ENCODE measurements at regions not wholly inside any gene's neighbourhood (a gene's known extent, or its start where the extent isn't known, plus 50 kb on each side); places are given as distances from the start of the nearest gene placed in this dataset.

DNA sequence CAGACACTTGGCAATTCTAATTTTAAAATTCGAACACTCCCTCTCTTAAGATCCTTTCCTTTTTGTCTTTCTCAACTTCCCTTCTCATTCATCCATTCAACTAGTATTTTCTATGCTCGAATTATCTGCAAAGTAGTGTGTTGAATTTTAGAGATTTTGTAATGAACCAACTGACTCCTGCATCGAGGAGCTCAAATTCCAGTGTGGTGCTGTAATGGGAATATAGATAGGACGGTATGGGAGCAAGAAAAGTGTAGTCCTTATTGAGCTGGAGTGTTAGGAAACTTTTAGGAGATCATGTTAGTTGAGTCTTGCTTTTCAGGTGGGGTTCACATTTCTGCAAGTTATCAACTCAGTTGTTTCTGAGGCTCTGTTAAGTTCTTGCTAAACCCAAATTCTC lies 897.5 kb downstream of the TTLL7 start:
- Histone ChIP-seq H3K4me1 (ENCODE audit: insufficient read depth, low read length) (no peaks in the 10 kb centered on the region), H3K27me3 (ENCODE audit: insufficient read depth, low read length) (no peaks in the 10 kb centered on the region), H3K9me3 (ENCODE audit: low read depth, low read length) (no peaks in the 10 kb centered on the region)

DNA sequence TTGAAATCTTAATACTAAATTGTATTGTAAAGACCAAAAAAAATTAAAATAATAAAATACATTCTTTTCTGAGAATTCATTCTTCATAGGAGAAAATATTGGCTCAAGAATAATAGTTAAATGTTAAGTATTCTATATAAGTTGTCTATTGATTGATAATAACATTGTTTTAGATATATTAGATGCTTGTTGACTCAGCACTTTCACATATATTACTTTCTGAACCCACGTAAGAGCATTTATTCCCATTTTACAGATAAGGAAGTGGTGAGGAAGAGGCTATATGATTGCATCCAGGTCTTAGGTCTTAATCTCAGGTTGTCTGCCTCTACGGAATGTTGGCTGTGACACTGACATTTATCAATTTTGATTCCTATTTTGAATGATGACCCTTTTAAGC lies 898.8 kb downstream of the TTLL7 start:
- Histone ChIP-seq H3K4me3 (ENCODE audit: low read length) (no peak overlapping the region), H3K27me3 (ENCODE audit: insufficient read depth, low read length) (no peaks in the 10 kb centered on the region), H3K9me3 (ENCODE audit: low read depth, low read length) (no peaks in the 10 kb centered on the region), H3K4me1 (ENCODE audit: insufficient read depth, low read length) (no peaks in the 10 kb centered on the region)

More for the DNA sequence above, 897.5 kb downstream of the TTLL7 start:
- no peak overlapping the region for H3K4me3 ChIP-seq (ENCODE audit: low read length)

DNA sequence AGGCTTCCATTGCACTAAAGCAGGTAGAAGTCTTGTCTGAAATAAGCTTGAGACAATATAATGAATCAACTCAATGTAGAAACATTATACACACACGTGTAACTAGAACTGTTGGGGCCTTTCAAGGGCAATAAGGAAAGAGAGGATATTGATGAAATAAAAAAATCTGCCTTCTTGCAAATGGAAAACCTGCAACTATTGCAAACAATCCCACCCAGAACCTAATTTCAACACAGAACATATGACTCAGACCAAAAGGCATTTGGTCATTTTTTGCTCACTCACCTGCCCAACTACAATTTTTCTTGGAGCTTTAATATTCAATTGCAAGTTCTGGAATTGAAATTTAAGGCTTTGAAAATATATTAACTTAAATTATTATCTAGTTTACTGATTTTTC lies 900.1 kb downstream of the TTLL7 start:
- no peaks in the 10 kb centered on the region for H3K27me3 ChIP-seq (ENCODE audit: insufficient read depth, low read length)
- H3K4me1 ChIP-seq (ENCODE audit: insufficient read depth, low read length): no peaks in the 10 kb centered on the region
- no peak overlapping the region for H3K4me3 ChIP-seq (ENCODE audit: low read length)
- H3K9me3 ChIP-seq (ENCODE audit: low read depth, low read length): no peaks in the 10 kb centered on the region

DNA sequence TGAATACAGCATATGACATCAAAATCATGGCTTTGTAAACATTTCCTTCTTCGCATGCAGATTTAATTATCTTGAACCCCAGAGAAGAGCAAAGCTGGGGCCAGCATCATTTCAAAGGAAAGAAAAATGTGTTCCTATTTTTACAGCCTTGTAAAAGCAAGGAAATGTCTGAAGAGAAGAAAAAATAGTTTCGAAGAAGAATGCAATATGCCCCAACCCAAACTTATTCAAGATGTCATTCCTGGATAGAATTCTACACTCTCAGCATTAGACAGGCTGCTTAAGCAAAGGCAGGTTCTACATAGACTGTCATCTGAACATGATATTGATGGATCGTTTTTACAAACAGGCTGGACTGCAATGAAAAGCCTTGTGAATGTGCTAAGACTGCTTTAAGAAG lies 900.8 kb downstream of the TTLL7 start:
- no peaks in the 10 kb centered on the region for H3K9me3 ChIP-seq (ENCODE audit: low read depth, low read length)
- no peaks in the 10 kb centered on the region for H3K4me1 ChIP-seq (ENCODE audit: insufficient read depth, low read length)
- no peak overlapping the region for H3K4me3 ChIP-seq (ENCODE audit: low read length)
- H3K27me3 ChIP-seq (ENCODE audit: insufficient read depth, low read length): no peaks in the 10 kb centered on the region

DNA sequence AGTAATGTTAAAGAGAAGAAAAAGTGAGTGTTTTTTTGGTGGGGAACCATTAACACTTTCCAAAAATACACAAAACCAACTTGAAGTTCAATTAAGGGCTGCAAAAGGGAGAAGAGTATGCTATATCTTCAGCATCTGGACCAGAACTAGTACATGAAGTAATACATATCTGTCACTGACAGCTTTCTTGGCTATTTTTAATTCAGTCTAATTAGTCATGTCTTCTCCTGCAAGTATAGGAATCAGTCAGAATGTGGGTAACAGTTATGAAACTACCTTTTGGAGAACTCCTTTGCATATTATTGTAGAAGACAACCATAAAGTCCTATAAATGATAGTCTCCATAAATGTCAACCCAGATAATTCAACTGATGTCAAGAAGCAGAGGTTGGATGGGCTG lies 901.2 kb downstream of the TTLL7 start:
- Histone ChIP-seq H3K4me1 (ENCODE audit: insufficient read depth, low read length) (no peaks in the 10 kb centered on the region), H3K9me3 (ENCODE audit: low read depth, low read length) (no peaks in the 10 kb centered on the region), H3K4me3 (ENCODE audit: low read length) (no peak overlapping the region), H3K27me3 (ENCODE audit: insufficient read depth, low read length) (no peaks in the 10 kb centered on the region)

DNA sequence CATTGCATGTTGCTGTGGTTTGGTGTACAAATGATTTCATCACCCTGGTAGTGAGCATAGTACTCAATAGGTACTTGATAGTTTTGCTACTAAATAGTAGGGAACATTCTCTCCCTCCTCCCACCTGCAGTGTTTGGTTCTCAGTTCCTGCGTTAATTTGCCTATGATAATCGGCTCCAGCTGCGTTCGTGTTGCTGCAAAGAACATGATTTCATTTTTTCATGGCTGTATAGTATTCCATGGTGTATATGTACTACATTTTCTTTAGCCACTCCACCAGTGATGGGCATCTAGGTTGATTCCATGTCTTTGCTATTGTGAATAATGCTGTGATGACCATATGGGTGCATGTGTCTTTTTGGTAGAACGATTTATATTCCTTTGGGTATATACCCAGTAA lies 903.4 kb downstream of the TTLL7 start:
- H3K4me3 ChIP-seq (ENCODE audit: low read length): no peak overlapping the region
- H3K27me3 ChIP-seq (ENCODE audit: insufficient read depth, low read length): no peaks in the 10 kb centered on the region
- no peaks in the 10 kb centered on the region for H3K9me3 ChIP-seq (ENCODE audit: low read depth, low read length)
- H3K4me1 ChIP-seq (ENCODE audit: insufficient read depth, low read length): no peaks in the 10 kb centered on the region

DNA sequence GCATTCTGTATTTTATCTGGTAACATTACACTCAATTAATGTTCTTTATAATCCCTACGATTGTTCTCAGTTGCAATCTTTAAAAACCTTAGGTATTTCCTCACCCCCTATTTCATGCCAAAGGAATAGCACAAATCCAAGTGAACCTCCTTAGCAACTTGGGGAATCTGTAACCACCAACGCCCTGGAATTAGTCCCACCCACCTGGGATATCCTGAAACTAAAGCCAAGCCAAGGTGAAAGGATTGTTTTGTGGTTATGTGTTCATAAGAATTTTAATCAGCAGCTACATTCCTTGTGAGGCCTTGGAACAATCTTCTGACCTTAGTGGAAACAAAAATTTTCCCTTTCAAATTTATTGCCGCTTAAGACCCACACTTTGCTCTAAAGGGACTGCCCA lies 908.7 kb downstream of the TTLL7 start:
- Histone ChIP-seq H3K4me1 (ENCODE audit: insufficient read depth, low read length) (no peaks in the 10 kb centered on the region), H3K27me3 (ENCODE audit: insufficient read depth, low read length) (no peaks in the 10 kb centered on the region), H3K9me3 (ENCODE audit: low read depth, low read length) (no peaks in the 10 kb centered on the region), H3K4me3 (ENCODE audit: low read length) (no peak overlapping the region)

DNA sequence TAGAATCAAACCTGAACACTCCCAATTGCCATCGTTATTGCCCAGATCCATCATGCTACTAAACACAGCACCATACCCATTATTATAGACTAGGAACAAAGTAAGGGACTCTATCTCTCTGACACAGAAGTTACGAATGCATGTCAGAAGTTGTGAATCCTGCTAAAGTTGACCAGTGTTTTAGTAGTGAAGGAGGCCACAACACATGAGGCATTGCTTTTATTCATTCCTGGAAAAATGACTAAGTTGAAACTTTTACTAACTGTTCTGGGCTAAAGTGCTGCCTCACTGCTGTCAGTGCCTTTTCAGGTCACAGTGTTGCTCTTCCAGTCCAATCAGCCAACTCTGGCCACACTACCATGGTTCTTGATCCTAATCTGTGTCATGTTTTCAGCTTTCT lies 911.1 kb downstream of the TTLL7 start:
- no peaks in the 10 kb centered on the region for H3K4me1 ChIP-seq (ENCODE audit: insufficient read depth, low read length)
- H3K27me3 ChIP-seq (ENCODE audit: insufficient read depth, low read length): no peaks in the 10 kb centered on the region
- H3K4me3 ChIP-seq (ENCODE audit: low read length): no peak overlapping the region
- no peaks in the 10 kb centered on the region for H3K9me3 ChIP-seq (ENCODE audit: low read depth, low read length)

DNA sequence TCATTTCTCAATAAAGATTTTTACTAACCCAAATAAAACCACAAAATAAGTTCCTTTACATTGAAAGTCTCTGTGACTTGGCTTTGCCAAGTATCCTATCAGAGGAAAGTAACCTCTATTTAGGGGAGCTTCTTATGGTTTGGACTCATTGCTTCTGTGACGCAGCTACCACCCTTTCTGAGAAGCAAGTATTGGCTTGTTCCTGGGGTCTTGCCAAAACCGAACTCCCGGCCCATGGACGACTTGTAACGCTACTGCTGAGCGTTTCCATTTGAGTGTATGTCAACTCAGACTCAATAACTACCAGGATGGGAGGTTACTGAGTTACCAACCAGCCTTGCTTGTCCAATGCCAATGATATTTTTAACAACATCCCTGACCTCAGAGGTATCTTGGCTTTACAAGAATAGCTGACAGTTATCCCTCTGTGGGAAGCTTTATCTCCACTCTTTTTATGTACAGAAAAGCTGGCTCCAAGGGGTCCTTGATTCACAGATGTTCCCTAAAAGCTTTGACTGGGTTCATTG lies 911.9 kb downstream of the TTLL7 start:
- Histone ChIP-seq H3K4me3 (ENCODE audit: low read length) (no peak overlapping the region), H3K4me1 (ENCODE audit: insufficient read depth, low read length) (no peaks in the 10 kb centered on the region), H3K27me3 (ENCODE audit: insufficient read depth, low read length) (no peaks in the 10 kb centered on the region), H3K9me3 (ENCODE audit: low read depth, low read length) (no peaks in the 10 kb centered on the region)

DNA sequence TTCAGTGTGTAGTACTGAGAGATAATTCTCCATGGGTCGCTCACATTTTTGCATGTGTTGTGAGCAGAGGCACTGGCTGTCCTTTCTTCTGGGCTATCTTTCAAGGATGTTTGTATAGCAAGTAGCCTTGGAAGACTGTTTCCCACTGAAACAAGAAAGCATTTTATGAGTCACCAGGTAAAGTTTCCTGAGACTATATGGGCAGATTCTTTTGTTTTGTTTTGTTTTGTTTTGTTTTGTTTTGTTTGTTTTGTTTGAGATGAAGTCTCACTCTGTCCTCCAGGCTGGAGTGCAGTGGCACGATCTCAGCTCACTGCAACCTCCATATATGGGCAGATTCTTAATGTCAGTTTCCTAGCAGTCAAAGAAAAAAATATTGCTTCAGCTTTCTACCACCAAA lies 912.6 kb downstream of the TTLL7 start:
- Histone ChIP-seq H3K4me1 (ENCODE audit: insufficient read depth, low read length) (no peaks in the 10 kb centered on the region), H3K27me3 (ENCODE audit: insufficient read depth, low read length) (no peaks in the 10 kb centered on the region), H3K4me3 (ENCODE audit: low read length) (no peak overlapping the region), H3K9me3 (ENCODE audit: low read depth, low read length) (no peaks in the 10 kb centered on the region)

DNA sequence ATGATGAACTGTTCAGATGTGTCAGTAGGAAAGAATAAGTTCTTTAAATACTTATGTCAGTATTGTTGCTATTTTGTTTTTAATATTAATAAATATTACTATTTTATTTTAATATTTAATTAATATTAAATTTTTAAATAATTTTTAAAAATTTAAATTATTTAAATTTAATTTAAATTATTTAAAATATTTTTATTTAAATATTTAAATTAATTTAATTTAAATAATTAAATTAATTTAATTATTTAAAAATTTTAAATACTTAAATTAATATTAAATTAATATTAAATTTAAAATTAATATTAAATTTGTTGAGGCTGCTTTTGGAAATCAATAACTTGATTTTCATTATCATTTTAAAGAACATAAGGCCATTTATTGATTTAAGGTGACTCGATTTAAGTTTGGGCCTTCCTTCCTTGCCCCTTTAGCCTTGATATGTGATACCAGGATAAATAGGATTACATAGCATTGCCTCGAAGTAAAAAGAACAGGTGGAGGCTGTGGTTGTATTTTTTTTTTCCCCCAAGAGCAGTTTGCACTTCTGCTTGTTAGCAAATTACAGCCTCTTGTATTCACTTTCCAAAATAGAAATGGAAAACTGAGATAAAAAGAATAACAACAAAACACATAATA lies 915.2 kb downstream of the TTLL7 start:
- no peaks in the 10 kb centered on the region for H3K27me3 ChIP-seq (ENCODE audit: insufficient read depth, low read length)
- no peak overlapping the region for H3K4me3 ChIP-seq (ENCODE audit: low read length)
- no peaks in the 10 kb centered on the region for H3K4me1 ChIP-seq (ENCODE audit: insufficient read depth, low read length)
- H3K9me3 ChIP-seq (ENCODE audit: low read depth, low read length): no peaks in the 10 kb centered on the region

DNA sequence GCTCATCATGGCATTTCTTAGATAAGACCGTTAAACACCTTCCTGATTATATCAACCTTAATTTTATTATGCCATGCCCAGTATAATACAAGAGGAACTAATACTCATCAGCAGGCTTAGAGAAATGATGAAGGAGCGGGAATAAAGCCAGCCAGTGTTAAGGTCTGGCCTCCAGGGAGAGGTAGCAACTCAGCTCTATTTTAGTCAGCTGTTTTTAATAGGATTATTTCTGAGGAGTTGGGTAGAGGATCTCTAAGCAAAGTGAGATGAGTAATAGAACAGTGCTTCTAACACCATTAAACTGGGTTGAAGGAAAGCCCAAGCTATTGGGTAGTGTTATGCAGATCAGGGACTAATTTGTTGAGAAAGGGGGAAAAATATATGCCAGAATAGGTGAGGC lies 921.5 kb downstream of the TTLL7 start:
- Histone ChIP-seq H3K4me1 (ENCODE audit: insufficient read depth, low read length) (no peaks in the 10 kb centered on the region), H3K4me3 (ENCODE audit: low read length) (no peak overlapping the region), H3K27me3 (ENCODE audit: insufficient read depth, low read length) (no peaks in the 10 kb centered on the region), H3K9me3 (ENCODE audit: low read depth, low read length) (no peaks in the 10 kb centered on the region)

DNA sequence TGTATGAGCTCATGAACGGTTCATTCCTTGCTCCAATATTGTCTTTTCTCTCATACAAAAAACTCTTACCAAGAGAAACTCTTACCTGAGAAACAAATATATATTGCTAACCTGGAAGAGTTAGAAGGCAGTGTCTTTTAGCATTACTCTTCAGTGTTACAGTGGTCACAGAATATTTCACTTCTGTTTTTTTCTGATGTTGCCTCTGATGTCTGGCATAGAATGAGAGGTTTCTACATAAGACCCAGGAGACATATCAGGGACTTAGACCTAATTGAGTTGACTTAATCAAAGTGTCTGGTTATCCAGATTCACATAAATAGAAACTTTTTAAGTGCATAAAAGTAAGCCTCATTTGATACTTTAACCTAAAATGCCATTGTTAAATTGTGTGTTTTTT lies 923.8 kb downstream of the TTLL7 start:
- no peaks in the 10 kb centered on the region for H3K27me3 ChIP-seq (ENCODE audit: insufficient read depth, low read length)
- H3K9me3 ChIP-seq (ENCODE audit: low read depth, low read length): no peaks in the 10 kb centered on the region
- H3K4me1 ChIP-seq (ENCODE audit: insufficient read depth, low read length): no peaks in the 10 kb centered on the region
- no peak overlapping the region for H3K4me3 ChIP-seq (ENCODE audit: low read length)

DNA sequence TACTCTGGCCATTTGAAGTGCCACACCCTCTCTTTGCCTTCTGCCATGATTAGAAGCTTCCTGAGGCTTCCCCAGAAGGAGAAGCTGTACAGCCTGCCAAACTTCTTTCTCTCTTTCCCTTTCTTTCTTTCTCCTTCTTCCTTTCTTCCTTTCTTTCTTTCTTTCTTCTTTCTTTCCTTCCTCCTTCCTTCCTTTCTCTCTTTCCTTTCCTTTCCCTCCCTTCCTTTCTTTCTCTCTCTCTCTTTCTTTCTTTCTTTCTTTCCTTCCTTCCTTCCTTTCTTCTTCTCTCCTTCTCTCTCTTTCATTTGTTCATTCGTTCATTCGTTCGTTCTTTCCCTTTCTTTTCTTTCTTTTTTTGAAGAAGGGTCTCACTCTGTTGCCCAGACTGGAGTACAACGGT lies 931.0 kb downstream of the TTLL7 start:
- Histone ChIP-seq H3K4me3 (ENCODE audit: low read length) (no peak overlapping the region), H3K4me1 (ENCODE audit: insufficient read depth, low read length) (no peaks in the 10 kb centered on the region)

DNA sequence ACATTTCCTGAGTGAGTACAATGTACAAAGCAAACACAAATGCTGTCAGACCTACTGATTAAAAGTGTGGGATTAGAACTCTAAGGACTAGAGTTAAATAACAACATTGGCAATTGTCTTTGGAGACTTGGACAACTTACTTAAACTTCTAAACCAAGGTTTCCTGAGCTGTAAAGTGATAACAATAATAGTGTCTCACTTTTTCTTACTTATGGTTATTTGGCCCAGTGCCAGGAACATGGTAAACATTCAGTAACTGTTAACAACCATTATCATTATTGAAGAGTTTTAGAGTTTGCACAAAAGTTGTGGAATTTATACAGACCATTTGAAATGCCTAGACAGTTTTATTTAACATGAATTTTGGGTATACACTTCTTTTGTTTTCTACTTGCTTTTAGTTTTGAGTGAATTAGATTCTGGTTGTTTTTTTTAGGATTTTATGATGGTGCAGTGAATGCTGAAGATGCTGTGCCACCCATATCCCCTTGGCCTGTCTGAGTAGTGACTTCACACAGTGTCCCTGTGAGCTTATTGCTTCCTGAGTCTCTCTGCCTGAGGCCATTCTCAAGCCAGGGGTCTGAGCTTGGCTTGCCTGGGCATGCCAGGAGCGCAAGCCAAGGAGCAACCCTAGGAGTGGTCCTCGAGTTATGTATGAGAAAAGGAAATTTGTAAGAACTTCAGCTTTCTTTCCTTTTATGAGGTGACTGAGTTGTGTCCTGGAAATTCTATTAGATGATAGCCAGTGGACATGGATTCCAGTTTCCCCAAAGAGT lies 932.8 kb downstream of the TTLL7 start:
- Histone ChIP-seq H3K4me3 (ENCODE audit: low read length) (no peak overlapping the region), H3K9me3 (ENCODE audit: low read depth, low read length) (no peaks in the 10 kb centered on the region), H3K4me1 (ENCODE audit: insufficient read depth, low read length) (no peaks in the 10 kb centered on the region), H3K27me3 (ENCODE audit: insufficient read depth, low read length) (no peaks in the 10 kb centered on the region)

More for the DNA sequence above, 931.0 kb downstream of the TTLL7 start:
- no peaks in the 10 kb centered on the region for H3K27me3 ChIP-seq (ENCODE audit: insufficient read depth, low read length)
- no peaks in the 10 kb centered on the region for H3K9me3 ChIP-seq (ENCODE audit: low read depth, low read length)
